Esophagus (tissue), 2 donors: ENCODE measurements at regions not wholly inside any gene's neighbourhood (a gene's known extent, or its start where the extent isn't known, plus 50 kb on each side); places are given as distances from the start of the nearest gene placed in this dataset.

ENCODE experiments used
- H3K27ac ChIP-seq, 2 donors: one replicate each; pipeline ENCODE4 v1.5.1; 2013; ENCODE audit warnings: low read depth in 2 of 2, mild to moderate bottlenecking in 2 of 2, inconsistent platforms in 1 of 2, low read length in 1 of 2, moderate library complexity in 1 of 2
- H3K27me3 ChIP-seq, 2 donors: one replicate each; pipeline ENCODE4 v1.6.1; 2013; ENCODE audit warnings: low read length in 2 of 2, control low read depth in 1 of 2, mild to moderate bottlenecking in 1 of 2; ENCODE audit not compliant: insufficient read depth in 2 of 2, control insufficient read depth in 1 of 2
- H3K36me3 ChIP-seq, 2 donors: one replicate each; pipeline ENCODE4 v1.6.1; 2013; ENCODE audit warnings: low read length in 1 of 2; ENCODE audit not compliant: control insufficient read depth in 2 of 2, insufficient read depth in 2 of 2
- H3K4me1 ChIP-seq, 2 donors: one replicate each; pipeline ENCODE4 v1.6.1; 2013; ENCODE audit warnings: low read length in 1 of 2; ENCODE audit not compliant: control insufficient read depth in 2 of 2, insufficient read depth in 2 of 2
- H3K4me3 ChIP-seq, 2 donors: one replicate each; pipeline ENCODE4 v1.5.1; 2013; ENCODE audit warnings: low read length in 2 of 2, mild to moderate bottlenecking in 2 of 2, low read depth in 1 of 2, moderate library complexity in 1 of 2
- H3K9me3 ChIP-seq, 2 donors: one replicate each; pipeline ENCODE4 v1.6.1; 2013; ENCODE audit warnings: mild to moderate bottlenecking in 2 of 2, low read depth in 1 of 2, low read length in 1 of 2, moderate library complexity in 1 of 2; ENCODE audit not compliant: control insufficient read depth in 2 of 2, insufficient read depth in 1 of 2
- WGBS, 2 donors: extraction: QIAGEN DNeasy Blood & Tissue Kit; methylation state at CpG; one replicate each; pipeline ENCODE4 v1.1.7; 2013; 5-methylcytosine and 5-hydroxymethylcytosine counted together
- donor health status: healthy with polysubstance abuse.
- donor health status: Bipolar disorder and iron deficiency.

DNA sequence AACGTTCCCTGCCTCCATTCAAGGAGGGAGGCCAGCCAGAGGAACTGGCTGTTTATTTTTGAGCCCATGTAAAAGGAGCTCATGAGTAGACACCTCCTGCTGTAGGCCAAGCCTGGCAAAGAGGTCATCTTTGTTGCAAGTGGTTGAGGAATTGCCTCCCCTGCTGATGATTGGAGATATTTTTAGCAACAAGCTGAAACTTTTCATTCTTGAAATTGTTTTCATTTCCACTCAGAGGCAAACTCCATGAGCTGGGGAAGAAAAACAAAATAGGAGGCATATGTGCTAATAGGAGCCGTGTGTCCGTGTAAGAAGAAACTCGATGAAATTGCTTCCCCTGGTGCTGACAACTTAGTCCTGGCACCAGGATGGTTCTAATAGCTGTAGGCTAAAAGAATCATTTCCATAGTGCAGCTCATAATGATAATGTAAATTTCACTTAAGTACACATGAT, 440.1 kb upstream of the FAR2 start:
- H3K4me1 ChIP-seq, result no peaks in the 10 kb centered on the region
- WGBS, 2 donors, result 72 to 75% methylated on average over 4 of the region's 4 CpGs
- H3K9me3 ChIP-seq, result peaks cover 0 to under 1% of the 10 kb centered on the region in 2 donors
- no peak overlapping the region for H3K27ac ChIP-seq
- H3K36me3 ChIP-seq, result no peaks in the 10 kb centered on the region
- H3K27me3 ChIP-seq, result no peaks in the 10 kb centered on the region
- H3K4me3 ChIP-seq, result no peak overlapping the region

DNA sequence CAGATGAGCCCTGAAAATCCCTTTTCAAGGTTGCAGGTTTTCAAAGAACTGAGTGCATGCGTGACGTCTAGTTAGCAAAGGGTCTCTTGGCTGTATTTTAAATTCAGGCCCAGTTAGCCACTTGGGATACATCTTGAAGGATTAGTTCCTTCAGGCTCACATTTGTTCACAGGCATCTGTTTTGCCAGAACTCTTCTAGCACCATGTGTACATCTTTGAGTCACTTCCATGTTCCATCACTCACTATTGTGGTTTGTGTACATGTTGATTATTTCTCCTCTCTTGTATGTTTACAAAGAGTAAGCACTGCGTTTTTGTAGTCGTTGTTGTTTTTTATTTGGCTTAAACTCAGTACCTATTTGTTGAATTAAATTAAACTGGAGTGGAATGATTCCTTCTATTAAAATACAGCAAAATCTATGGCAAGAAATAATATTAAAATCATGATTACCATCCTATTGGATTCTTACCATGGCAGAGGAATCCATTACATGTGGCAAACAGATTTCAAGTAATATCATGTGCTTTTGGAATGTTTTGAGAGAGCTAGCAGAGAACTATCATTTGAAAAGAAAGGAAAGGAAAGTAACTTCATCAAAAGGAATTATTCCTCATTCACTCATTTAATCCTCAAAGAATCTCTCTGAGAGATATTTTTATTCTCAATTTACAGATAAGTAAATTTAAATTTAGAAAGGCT, 438.9 kb upstream of the FAR2 start:
- Histone ChIP-seq H3K9me3 (peaks cover 0 to 2% of the 10 kb centered on the region in 2 donors), H3K4me1 (no peaks in the 10 kb centered on the region), H3K4me3 (no peak overlapping the region), H3K36me3 (no peaks in the 10 kb centered on the region), H3K27me3 (no peaks in the 10 kb centered on the region), H3K27ac (no peak overlapping the region)
- 78 to 80% methylated on average over 4 of the region's 4 CpGs for WGBS, 2 donors

GRCh38 chr12:28710882-28711281, 438.2 kb upstream of the FAR2 start:
- no peaks in the 10 kb centered on the region for H3K36me3 ChIP-seq
- H3K27ac ChIP-seq, result no peak overlapping the region
- peaks cover 0 to 2% of the 10 kb centered on the region in 2 donors for H3K9me3 ChIP-seq
- no peaks in the 10 kb centered on the region for H3K4me1 ChIP-seq
- H3K27me3 ChIP-seq, result no peaks in the 10 kb centered on the region
- no peak overlapping the region for H3K4me3 ChIP-seq
- WGBS, 2 donors, result 75 to 82% methylated on average over 1 of the region's 1 CpG

GRCh38 chr12:28711421-28711820, 437.7 kb upstream of the FAR2 start:
- WGBS, 2 donors, result 75 to 92% methylated on average over 1 of the region's 1 CpG
- Histone ChIP-seq H3K4me1 (no peaks in the 10 kb centered on the region), H3K36me3 (no peaks in the 10 kb centered on the region), H3K27ac (no peak overlapping the region), H3K9me3 (peaks cover 0 to 2% of the 10 kb centered on the region in 2 donors), H3K27me3 (no peaks in the 10 kb centered on the region), H3K4me3 (no peak overlapping the region)

GRCh38 chr12:28742791-28743190, 406.3 kb upstream of the FAR2 start:
- Histone ChIP-seq H3K9me3 (no peaks in the 10 kb centered on the region), H3K4me3 (no peak overlapping the region), H3K27me3 (no peaks in the 10 kb centered on the region), H3K36me3 (no peaks in the 10 kb centered on the region), H3K4me1 (no peaks in the 10 kb centered on the region), H3K27ac (no peak overlapping the region)

- WGBS, 2 donors, result 81 to 84% methylated on average over 3 of the region's 3 CpGs
- Histone ChIP-seq H3K4me1 (no peaks in the 10 kb centered on the region), H3K9me3 (no peaks in the 10 kb centered on the region), H3K27me3 (no peaks in the 10 kb centered on the region), H3K27ac (no peak overlapping the region), H3K36me3 (no peaks in the 10 kb centered on the region), H3K4me3 (no peak overlapping the region)
These were observed 402.2 kb upstream of the FAR2 start for GRCh38 chr12:28746734-28747325.

DNA sequence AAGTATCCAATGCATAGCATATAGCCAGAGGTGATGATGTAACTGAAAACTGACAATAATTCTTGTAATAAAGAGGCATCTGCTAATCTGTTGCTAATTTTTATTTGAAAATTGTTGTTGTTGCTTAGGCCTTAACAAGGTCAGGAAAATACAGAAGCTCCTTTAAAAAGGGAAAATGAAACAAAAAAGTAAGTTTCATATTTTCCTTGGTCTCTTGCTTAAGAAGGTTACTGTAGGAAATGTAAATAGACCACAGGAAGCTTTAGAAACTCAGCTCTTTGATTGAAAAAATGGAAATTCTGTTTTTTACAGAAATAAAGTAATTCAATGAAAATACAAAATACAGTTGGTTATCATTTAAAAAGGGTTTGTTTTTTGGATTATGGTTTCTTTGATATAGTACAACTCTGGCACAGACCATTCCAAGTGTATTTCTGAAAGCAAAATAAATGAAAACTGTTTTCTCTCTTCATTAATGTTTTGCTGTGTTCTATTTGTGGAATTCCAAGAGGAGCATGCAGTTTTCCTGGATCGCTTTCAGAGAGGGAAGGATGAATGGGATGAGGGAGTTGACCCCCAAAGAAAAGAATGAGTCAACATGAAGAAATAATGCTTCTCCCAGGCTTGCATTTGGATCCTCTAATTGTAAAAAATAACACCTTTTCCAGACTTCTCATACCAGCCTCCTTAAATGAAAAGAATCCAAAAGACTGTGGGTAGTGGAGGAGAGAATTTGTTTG, 398.0 kb upstream of the FAR2 start:
- no peaks in the 10 kb centered on the region for H3K36me3 ChIP-seq
- WGBS, 2 donors, result 80 to 85% methylated on average over 1 of the region's 1 CpG
- H3K9me3 ChIP-seq, result peaks cover 3% of the 10 kb centered on the region in 2 donors
- H3K4me1 ChIP-seq, result no peaks in the 10 kb centered on the region
- no peak overlapping the region for H3K4me3 ChIP-seq
- H3K27me3 ChIP-seq, result no peaks in the 10 kb centered on the region
- H3K27ac ChIP-seq, result no peak overlapping the region

DNA sequence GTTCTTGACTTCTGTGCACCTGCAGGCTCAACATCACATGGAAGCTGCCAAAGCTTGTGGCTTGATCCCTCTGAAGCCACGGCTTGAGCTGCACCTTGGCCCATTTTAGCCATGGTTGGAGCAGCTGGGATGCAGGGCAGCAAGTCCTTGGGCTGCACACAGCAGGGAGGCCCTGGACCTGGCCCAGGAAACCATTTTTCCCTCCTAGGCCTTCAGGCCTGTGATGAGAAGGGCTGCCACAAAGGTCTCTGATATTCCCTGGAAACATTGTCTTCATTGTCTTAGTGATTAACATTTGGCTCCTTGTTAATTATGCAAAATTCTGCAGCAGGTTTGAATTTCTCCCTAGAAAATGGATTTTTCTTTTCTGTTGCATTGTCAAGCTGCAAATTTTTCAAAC, 394.1 kb upstream of the FAR2 start:
- Histone ChIP-seq H3K9me3 (peaks cover 3% of the 10 kb centered on the region in 2 donors), H3K4me3 (no peak overlapping the region), H3K27ac (no peak overlapping the region), H3K4me1 (no peaks in the 10 kb centered on the region), H3K36me3 (no peaks in the 10 kb centered on the region), H3K27me3 (no peaks in the 10 kb centered on the region)
- WGBS, 2 donors, result 29 to 43% methylated on average over 1 of the region's 1 CpG

GRCh38 chr12:28759333-28759732, 389.7 kb upstream of the FAR2 start:
- WGBS, 2 donors, result 50 to 63% methylated on average over 1 of the region's 1 CpG
- Histone ChIP-seq H3K9me3 (peaks cover 3% of the 10 kb centered on the region in 2 donors), H3K4me1 (no peaks in the 10 kb centered on the region), H3K27ac (no peak overlapping the region), H3K36me3 (no peaks in the 10 kb centered on the region), H3K4me3 (no peak overlapping the region), H3K27me3 (no peaks in the 10 kb centered on the region)
